ENCODE measurements at regions not wholly inside any gene's neighbourhood (a gene's known extent, or its start where the extent isn't known, plus 50 kb on each side); places are given as distances from the start of the nearest gene placed in this dataset.

DNA sequence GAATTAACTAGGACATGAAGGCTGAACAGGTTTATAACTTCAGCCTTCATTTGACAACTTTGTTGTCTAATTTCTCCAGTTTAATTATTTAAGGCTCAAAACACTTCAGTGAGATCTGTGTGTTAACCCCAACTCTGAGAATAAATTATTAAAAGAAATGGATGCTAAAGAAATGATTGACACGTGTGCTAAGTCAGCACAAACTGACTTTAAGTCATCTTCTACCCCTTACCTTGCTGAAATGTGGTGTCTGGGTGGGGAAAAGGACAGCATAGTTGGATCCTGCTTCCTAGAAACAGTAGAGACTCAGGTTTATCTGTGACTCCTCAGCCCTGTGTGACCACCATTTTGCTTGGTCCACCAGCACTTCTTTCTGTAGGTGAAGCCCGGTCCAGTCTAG, 324.8 kb upstream of the NPSR1 start:
- H3K27ac ChIP-seq = no peak overlapping the region

DNA sequence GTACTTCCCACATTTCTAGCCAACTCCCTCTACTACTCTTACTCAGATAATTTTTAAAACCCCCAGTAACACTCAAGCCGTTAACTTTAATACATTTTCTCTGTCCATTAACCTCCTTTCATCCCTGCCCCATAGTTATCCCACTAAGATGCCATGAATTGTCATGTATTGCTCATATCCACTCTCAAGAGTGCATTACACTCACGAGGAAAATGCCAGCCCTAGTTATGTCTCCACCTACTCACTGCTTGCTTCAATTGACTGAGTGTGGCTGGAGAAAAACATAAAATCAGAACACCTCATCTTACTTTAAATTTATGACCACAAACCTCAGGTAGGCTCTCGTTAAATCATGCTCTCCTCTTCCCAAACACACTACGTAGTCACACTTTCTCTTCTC, 324.1 kb upstream of the NPSR1 start:
- Histone ChIP-seq H3K27me3 (replicated peaks) (no peaks in the 10 kb centered on the region), H3K27ac (no peak overlapping the region), H3K4me3 (ENCODE audit: low read depth, low read length) (no peak overlapping the region), H3K36me3 (replicated peaks) (no peaks in the 10 kb centered on the region)
- in situ Hi-C loops (cut with HindIII; ENCODE audit: low pct_ligation_motif_present, low sequenced_read_pairs) = no loop called here
- DNase-seq = no peak
- TF ChIP-seq, protein P1, sequence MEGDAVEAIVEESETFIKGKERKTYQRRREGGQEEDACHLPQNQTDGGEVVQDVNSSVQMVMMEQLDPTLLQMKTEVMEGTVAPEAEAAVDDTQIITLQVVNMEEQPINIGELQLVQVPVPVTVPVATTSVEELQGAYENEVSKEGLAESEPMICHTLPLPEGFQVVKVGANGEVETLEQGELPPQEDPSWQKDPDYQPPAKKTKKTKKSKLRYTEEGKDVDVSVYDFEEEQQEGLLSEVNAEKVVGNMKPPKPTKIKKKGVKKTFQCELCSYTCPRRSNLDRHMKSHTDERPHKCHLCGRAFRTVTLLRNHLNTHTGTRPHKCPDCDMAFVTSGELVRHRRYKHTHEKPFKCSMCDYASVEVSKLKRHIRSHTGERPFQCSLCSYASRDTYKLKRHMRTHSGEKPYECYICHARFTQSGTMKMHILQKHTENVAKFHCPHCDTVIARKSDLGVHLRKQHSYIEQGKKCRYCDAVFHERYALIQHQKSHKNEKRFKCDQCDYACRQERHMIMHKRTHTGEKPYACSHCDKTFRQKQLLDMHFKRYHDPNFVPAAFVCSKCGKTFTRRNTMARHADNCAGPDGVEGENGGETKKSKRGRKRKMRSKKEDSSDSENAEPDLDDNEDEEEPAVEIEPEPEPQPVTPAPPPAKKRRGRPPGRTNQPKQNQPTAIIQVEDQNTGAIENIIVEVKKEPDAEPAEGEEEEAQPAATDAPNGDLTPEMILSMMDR (IDR thresholded peaks at IDR 0.05; ENCODE audit: low read depth, low read length, missing control alignments) = no peak

More for the DNA sequence above, 324.8 kb upstream of the NPSR1 start:
- no peaks in the 10 kb centered on the region for H3K27me3 ChIP-seq (replicated peaks)
- in situ Hi-C loops (cut with HindIII; ENCODE audit: low pct_ligation_motif_present, low sequenced_read_pairs) = no loop called here
- no peaks in the 10 kb centered on the region for H3K36me3 ChIP-seq (replicated peaks)
- no peak for DNase-seq
- H3K4me3 ChIP-seq (ENCODE audit: low read depth, low read length) = no peak overlapping the region
- TF ChIP-seq, protein P1 (IDR thresholded peaks at IDR 0.05; ENCODE audit: low read depth, low read length, missing control alignments) = no peak

DNA sequence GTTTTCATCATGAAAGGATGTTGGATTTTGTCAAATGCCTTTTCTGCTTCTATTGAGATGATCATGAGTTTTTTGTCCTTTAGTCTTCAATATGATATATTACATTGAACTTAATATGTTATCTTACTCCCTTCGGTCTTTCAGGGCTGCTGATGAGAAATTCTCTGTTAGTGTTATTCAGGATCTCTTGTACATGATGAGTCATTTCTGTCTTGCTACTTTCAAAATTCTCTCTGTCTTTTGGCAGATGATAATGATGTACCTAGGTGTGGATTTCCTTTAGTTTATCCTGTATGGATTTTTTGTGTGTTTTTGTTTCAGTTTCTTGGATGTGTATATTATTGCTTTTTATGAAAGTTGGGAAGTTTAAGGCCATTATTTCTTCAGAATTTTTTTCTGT, 320.9 kb upstream of the NPSR1 start:
- no peaks in the 10 kb centered on the region for H3K27me3 ChIP-seq (replicated peaks)

GRCh38 chr7:34338961-34339526, 319.0 kb upstream of the NPSR1 start:
- TF ChIP-seq, protein P1 (IDR thresholded peaks at IDR 0.05; ENCODE audit: low read depth, low read length, missing control alignments) = no peak
- Histone ChIP-seq H3K27me3 (replicated peaks) (no peaks in the 10 kb centered on the region), H3K4me3 (ENCODE audit: low read depth, low read length) (no peak overlapping the region), H3K36me3 (replicated peaks) (no peaks in the 10 kb centered on the region), H3K27ac (no peak overlapping the region)
- in situ Hi-C loops (cut with HindIII; ENCODE audit: low pct_ligation_motif_present, low sequenced_read_pairs) = no loop called here
- peak; percentile 18 for DNase-seq

More for the DNA sequence above, 320.9 kb upstream of the NPSR1 start:
- no peak overlapping the region for H3K27ac ChIP-seq
- TF ChIP-seq, protein P1 (IDR thresholded peaks at IDR 0.05; ENCODE audit: low read depth, low read length, missing control alignments) = no peak
- no peaks in the 10 kb centered on the region for H3K36me3 ChIP-seq (replicated peaks)
- in situ Hi-C loops (cut with HindIII; ENCODE audit: low pct_ligation_motif_present, low sequenced_read_pairs) = no loop called here
- no peak for DNase-seq
- H3K4me3 ChIP-seq (ENCODE audit: low read depth, low read length) = no peak overlapping the region

DNA sequence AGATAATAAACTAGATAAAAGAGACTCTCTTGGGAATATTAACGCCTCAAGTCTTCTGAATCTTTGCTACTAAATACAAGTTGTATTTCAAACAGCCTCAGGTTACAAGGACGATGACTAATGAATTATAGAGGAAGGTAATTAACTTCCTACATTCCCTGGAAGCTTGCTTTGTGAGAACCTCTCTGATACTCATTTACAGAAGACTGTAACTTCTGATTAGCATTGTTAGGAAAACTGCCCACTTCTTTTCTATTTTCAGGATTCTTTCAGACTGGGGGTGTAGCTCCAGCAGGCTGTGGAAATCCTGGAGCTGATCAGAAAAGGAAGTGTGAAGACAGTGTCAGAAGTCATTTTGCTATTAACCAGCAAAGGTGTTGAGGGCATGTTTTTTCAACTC, 316.7 kb upstream of the NPSR1 start:
- no peak overlapping the region for H3K27ac ChIP-seq
- in situ Hi-C loops (cut with HindIII; ENCODE audit: low pct_ligation_motif_present, low sequenced_read_pairs) = no loop called here
- H3K4me3 ChIP-seq (ENCODE audit: low read depth, low read length) = no peak overlapping the region

More for the DNA sequence above, 316.7 kb upstream of the NPSR1 start:
- Histone ChIP-seq H3K27me3 (replicated peaks) (no peaks in the 10 kb centered on the region), H3K36me3 (replicated peaks) (no peaks in the 10 kb centered on the region)
- no peak for DNase-seq
- TF ChIP-seq, protein P1 (IDR thresholded peaks at IDR 0.05; ENCODE audit: low read depth, low read length, missing control alignments) = no peak
